ENCODE measurements at regions not wholly inside any gene's neighbourhood (a gene's known extent, or its start where the extent isn't known, plus 50 kb on each side); places are given as distances from the start of the nearest gene placed in this dataset.
"Not testable (repeated sequence)": the region's sequence is repeated elsewhere in the genome, so short reads cannot be mapped to it uniquely, and the experiment has no call there.

DNA sequence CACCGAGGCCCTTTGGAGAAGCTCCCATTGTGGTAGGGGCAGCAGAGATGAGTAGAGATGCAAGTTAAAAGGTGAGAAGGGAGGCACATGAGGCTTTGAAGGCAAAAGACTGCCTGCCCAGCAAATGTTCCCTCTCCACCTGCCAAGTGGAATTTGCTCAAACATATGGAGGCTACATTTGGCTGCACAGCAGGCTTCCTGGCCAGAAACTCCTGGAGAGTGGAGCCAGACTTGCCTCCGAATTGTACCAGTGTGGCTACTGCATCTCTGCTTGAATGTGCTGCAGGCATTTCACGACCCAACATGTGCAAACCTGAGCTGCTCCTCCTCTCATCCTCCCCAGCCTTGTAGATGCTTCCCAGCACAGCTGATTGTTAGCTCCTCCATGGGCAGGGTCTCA is 229.2 kb downstream of the ZNF621 start:
- Histone ChIP-seq H3K36me3 (ENCODE audit: control insufficient read depth, insufficient read depth, low read length) (no peaks in the 10 kb centered on the region), H3K4me3 (replicated peaks in 1 of 4; ENCODE audit: control extremely low read depth in 1 of 4, insufficient read depth in 1 of 4, low read depth in 3 of 4, low read length in 4 of 4) (no peak overlapping the region), H3K9ac (ENCODE audit: insufficient read depth, low read length) (no peak overlapping the region), H3K27ac (ENCODE audit: insufficient read depth, low read length) (no peak overlapping the region), H3K9me3 (ENCODE audit: control insufficient read depth, insufficient read depth, low read depth, low read length) (no peaks in the 10 kb centered on the region), H3K79me2 (ENCODE audit: control insufficient read depth, insufficient read depth, low read length) (no peaks in the 10 kb centered on the region), H3K27me3 (ENCODE audit: control insufficient read depth, insufficient read depth, low read length) (no peaks in the 10 kb centered on the region), H4K20me1 (ENCODE audit: control insufficient read depth, extremely low read depth, insufficient read depth, low read length) (no peaks in the 10 kb centered on the region), H3K4me2 (ENCODE audit: extremely low read depth, insufficient read depth, low read length) (no peak overlapping the region), H3K4me1 (ENCODE audit: control insufficient read depth, extremely low read depth, insufficient read depth, low read length) (no peaks in the 10 kb centered on the region), H2AFZ (ENCODE audit: low read length) (no peak overlapping the region)
- no peak for TF ChIP-seq EZH2 (IDR thresholded peaks at IDR 0.05; ENCODE audit: low read length, missing control alignments)
- TF ChIP-seq CTCF (conservative IDR thresholded peaks at IDR 0.05 in 1 of 2, IDR thresholded peaks at IDR 0.05 in 1 of 2; ENCODE audit: low read depth in 1 of 2, low read length in 2 of 2), result no peak
- no peak for DNase-seq (ENCODE audit: low read depth in 2 of 2)

GRCh38 chr3:40754994-40755393 is 230.2 kb downstream of the ZNF621 start:
- no peak overlapping the region for H3K4me3 ChIP-seq (replicated peaks in 1 of 4; ENCODE audit: control extremely low read depth in 1 of 4, insufficient read depth in 1 of 4, low read depth in 3 of 4, low read length in 4 of 4)
- no peak for TF ChIP-seq EZH2 (IDR thresholded peaks at IDR 0.05; ENCODE audit: low read length, missing control alignments)
- no peaks in the 10 kb centered on the region for H3K27me3 ChIP-seq (ENCODE audit: control insufficient read depth, insufficient read depth, low read length)
- no peak for DNase-seq (ENCODE audit: low read depth in 2 of 2)
- no peaks in the 10 kb centered on the region for H3K79me2 ChIP-seq (ENCODE audit: control insufficient read depth, insufficient read depth, low read length)
- no peaks in the 10 kb centered on the region for H3K4me1 ChIP-seq (ENCODE audit: control insufficient read depth, extremely low read depth, insufficient read depth, low read length)
- H4K20me1 ChIP-seq (ENCODE audit: control insufficient read depth, extremely low read depth, insufficient read depth, low read length), result no peaks in the 10 kb centered on the region
- no peak overlapping the region for H3K4me2 ChIP-seq (ENCODE audit: extremely low read depth, insufficient read depth, low read length)
- no peak overlapping the region for H3K9ac ChIP-seq (ENCODE audit: insufficient read depth, low read length)
- no peak overlapping the region for H2AFZ ChIP-seq (ENCODE audit: low read length)
- no peaks in the 10 kb centered on the region for H3K9me3 ChIP-seq (ENCODE audit: control insufficient read depth, insufficient read depth, low read depth, low read length)
- H3K36me3 ChIP-seq (ENCODE audit: control insufficient read depth, insufficient read depth, low read length), result no peaks in the 10 kb centered on the region
- H3K27ac ChIP-seq (ENCODE audit: insufficient read depth, low read length), result no peak overlapping the region

GRCh38 chr3:40756500-40756899 is 231.7 kb downstream of the ZNF621 start:
- Histone ChIP-seq H3K36me3 (ENCODE audit: control insufficient read depth, insufficient read depth, low read length) (no peaks in the 10 kb centered on the region), H3K9me3 (ENCODE audit: control insufficient read depth, insufficient read depth, low read depth, low read length) (no peaks in the 10 kb centered on the region)

DNA sequence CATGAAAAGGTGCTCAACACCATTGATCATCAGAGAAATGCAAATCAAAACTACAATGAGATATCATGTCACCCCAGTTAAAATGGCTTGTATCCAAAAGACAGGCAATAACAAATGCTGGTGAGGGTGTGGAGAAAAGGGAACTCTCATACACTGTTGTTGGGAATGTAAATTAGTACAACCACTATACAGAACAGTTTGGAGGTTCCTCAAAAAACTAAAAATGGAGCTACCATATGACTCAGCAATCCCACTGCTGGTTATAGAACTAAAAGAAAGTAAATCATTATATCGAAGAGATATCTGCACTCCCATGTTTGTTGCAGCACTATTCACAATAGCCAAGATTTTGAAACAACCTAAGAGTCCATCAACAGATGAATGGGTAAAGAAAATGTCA is 238.0 kb downstream of the ZNF621 start:
- not testable (repeated sequence) for H3K9me3 ChIP-seq (ENCODE audit: control insufficient read depth, insufficient read depth, low read depth, low read length); H3K36me3 ChIP-seq (ENCODE audit: control insufficient read depth, insufficient read depth, low read length); H3K79me2 ChIP-seq (ENCODE audit: control insufficient read depth, insufficient read depth, low read length); H3K4me2 ChIP-seq (ENCODE audit: extremely low read depth, insufficient read depth, low read length); H4K20me1 ChIP-seq (ENCODE audit: control insufficient read depth, extremely low read depth, insufficient read depth, low read length); H3K4me1 ChIP-seq (ENCODE audit: control insufficient read depth, extremely low read depth, insufficient read depth, low read length); DNase-seq (ENCODE audit: low read depth in 2 of 2); H3K27ac ChIP-seq (ENCODE audit: insufficient read depth, low read length); H3K4me3 ChIP-seq (replicated peaks in 1 of 4; ENCODE audit: control extremely low read depth in 1 of 4, insufficient read depth in 1 of 4, low read depth in 3 of 4, low read length in 4 of 4); H3K9ac ChIP-seq (ENCODE audit: insufficient read depth, low read length); H3K27me3 ChIP-seq (ENCODE audit: control insufficient read depth, insufficient read depth, low read length); H2AFZ ChIP-seq (ENCODE audit: low read length)

More at GRCh38 chr3:40756500-40756899, 231.7 kb downstream of the ZNF621 start:
- H3K27ac ChIP-seq (ENCODE audit: insufficient read depth, low read length), result no peak overlapping the region
- H2AFZ ChIP-seq (ENCODE audit: low read length), result no peak overlapping the region
- no peak overlapping the region for H3K4me2 ChIP-seq (ENCODE audit: extremely low read depth, insufficient read depth, low read length)
- H3K79me2 ChIP-seq (ENCODE audit: control insufficient read depth, insufficient read depth, low read length), result no peaks in the 10 kb centered on the region
- no peak overlapping the region for H3K4me3 ChIP-seq (replicated peaks in 1 of 4; ENCODE audit: control extremely low read depth in 1 of 4, insufficient read depth in 1 of 4, low read depth in 3 of 4, low read length in 4 of 4)
- no peak for TF ChIP-seq CTCF (conservative IDR thresholded peaks at IDR 0.05 in 1 of 2, IDR thresholded peaks at IDR 0.05 in 1 of 2; ENCODE audit: low read depth in 1 of 2, low read length in 2 of 2)
- no peak for TF ChIP-seq EZH2 (IDR thresholded peaks at IDR 0.05; ENCODE audit: low read length, missing control alignments)
- no peaks in the 10 kb centered on the region for H3K27me3 ChIP-seq (ENCODE audit: control insufficient read depth, insufficient read depth, low read length)
- H4K20me1 ChIP-seq (ENCODE audit: control insufficient read depth, extremely low read depth, insufficient read depth, low read length), result no peaks in the 10 kb centered on the region
- H3K4me1 ChIP-seq (ENCODE audit: control insufficient read depth, extremely low read depth, insufficient read depth, low read length), result no peaks in the 10 kb centered on the region
- no peak overlapping the region for H3K9ac ChIP-seq (ENCODE audit: insufficient read depth, low read length)
- DNase-seq (ENCODE audit: low read depth in 2 of 2), result no peak

Measured in fibroblast of lung (primary cell).